HG02798 (cell line): ENCODE measurements at regions not wholly inside any gene's neighbourhood (a gene's known extent, or its start where the extent isn't known, plus 50 kb on each side); places are given as distances from the start of the nearest gene placed in this dataset.

ENCODE experiments used
- ATAC-seq: cut with Tn5 transposase; IDR thresholded peaks from one replicate; pipeline ENCODE4 v1.9.1; 2021; ENCODE audit warnings: mild to moderate bottlenecking; ENCODE audit not compliant: unreplicated experiment, poor library complexity

GRCh38 chr13:104105418-104106355, 1039.5 kb upstream of the SLC10A2 start:
- no peak for ATAC-seq

- ATAC-seq = no peak
Observed at GRCh38 chr13:104099750-104100149, 1033.5 kb upstream of the SLC10A2 start.

- ATAC-seq = no peak
Observed at GRCh38 chr13:104098421-104098820, 1032.2 kb upstream of the SLC10A2 start.

GRCh38 chr13:104086759-104087158, 1020.5 kb upstream of the SLC10A2 start:
- no peak for ATAC-seq

- no peak for ATAC-seq
Observed at GRCh38 chr13:104086210-104086609, 1020.0 kb upstream of the SLC10A2 start.

GRCh38 chr13:104085611-104086010, 1019.4 kb upstream of the SLC10A2 start:
- no peak for ATAC-seq

GRCh38 chr13:104074326-104074725, 1008.1 kb upstream of the SLC10A2 start:
- no peak for ATAC-seq

- no peak for ATAC-seq
Observed at GRCh38 chr13:104071806-104072205, 1005.6 kb upstream of the SLC10A2 start.

- ATAC-seq = no peak
Observed at GRCh38 chr13:104065328-104065727, 999.1 kb upstream of the SLC10A2 start.

- ATAC-seq = no peak
Observed at GRCh38 chr13:104057861-104058260, 991.6 kb upstream of the SLC10A2 start.

- ATAC-seq = no peak
Observed at GRCh38 chr13:104045907-104046306, 979.7 kb upstream of the SLC10A2 start.

GRCh38 chr13:104043184-104043583, 977.0 kb upstream of the SLC10A2 start:
- ATAC-seq = no peak

GRCh38 chr13:104034891-104035290, 968.7 kb upstream of the SLC10A2 start:
- no peak for ATAC-seq

GRCh38 chr13:104025303-104025702, 959.1 kb upstream of the SLC10A2 start:
- no peak for ATAC-seq

GRCh38 chr13:104024416-104025170, 958.4 kb upstream of the SLC10A2 start:
- ATAC-seq = no peak

GRCh38 chr13:104021806-104022397, 955.7 kb upstream of the SLC10A2 start:
- no peak for ATAC-seq

- ATAC-seq = no peak
Observed at GRCh38 chr13:104017317-104017716, 951.1 kb upstream of the SLC10A2 start.

GRCh38 chr13:104015646-104016396, 949.6 kb upstream of the SLC10A2 start:
- ATAC-seq = no peak

- no peak for ATAC-seq
Observed at GRCh38 chr13:104014803-104015645, 948.8 kb upstream of the SLC10A2 start.
